NCI-H69 (cell line): ENCODE measurements at regions not wholly inside any gene's neighbourhood (a gene's known extent, or its start where the extent isn't known, plus 50 kb on each side); places are given as distances from the start of the nearest gene placed in this dataset.

Experiments used
- DNase-seq: peaks from one replicate; lab custom pipeline; 2025; lab: John Stamatoyannopoulos, UW

- peak; percentile 45 for DNase-seq
These were observed 675.1 kb upstream of the BRINP3 start for GRCh38 chr1:191152776-191153175.

DNA sequence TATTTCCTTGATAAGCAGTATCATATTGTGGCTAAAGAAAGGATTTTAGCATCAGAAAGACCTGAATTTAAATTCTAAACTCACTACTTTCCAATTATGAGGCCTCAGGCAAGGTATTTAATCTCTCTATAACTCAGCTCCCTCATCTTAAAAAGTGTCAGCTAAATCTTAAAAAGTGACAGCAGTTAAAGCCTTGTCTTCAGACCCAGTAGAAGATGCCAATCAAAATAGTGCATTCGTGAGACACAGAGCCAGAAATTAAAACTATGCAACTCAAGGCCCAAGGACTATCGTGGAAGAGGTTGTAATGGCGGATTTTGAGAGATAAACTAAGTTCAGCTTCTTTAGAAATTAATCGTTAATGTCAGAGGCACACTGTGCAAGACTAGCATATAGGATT is 677.5 kb upstream of the BRINP3 start:
- DNase-seq, result no peak

DNA sequence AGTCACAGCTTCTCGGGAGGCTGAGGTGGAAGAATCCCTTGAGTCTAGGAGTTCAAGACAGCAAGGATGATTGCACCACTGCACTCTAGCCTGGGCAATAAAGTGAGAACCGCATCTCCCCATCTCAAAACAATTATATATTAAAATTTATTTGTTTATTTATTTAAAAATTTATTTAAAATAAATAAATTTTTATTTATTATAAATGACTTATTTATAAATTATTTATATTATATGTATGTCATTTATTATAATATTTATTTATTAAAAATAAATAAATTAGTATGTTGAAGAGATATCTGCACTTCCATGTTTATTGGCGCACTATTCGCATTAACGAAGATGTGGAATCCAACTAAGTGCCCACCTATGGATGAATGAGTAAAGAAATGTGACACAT is 683.2 kb upstream of the BRINP3 start:
- DNase-seq, result no peak

GRCh38 chr1:191162762-191163161 is 685.1 kb upstream of the BRINP3 start:
- no peak for DNase-seq

DNA sequence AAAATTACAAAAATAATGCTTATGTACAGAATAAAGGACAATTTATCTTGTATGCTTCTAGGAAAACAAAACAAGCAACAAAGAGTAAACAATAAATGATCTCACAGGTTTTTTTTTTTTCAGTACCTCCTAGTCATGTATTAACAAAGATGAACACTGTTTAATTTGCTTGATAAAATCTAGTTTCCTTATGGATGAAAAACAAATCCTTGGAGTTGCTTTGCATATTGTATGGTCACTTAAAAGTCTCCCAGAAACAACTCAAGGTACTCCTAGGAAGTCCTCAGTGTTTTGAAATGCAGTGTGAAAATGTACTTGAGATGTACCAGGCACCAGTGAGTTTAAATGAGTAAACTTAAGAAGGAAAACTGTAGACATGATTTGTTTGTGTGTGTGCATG is 686.0 kb upstream of the BRINP3 start:
- DNase-seq, result no peak

GRCh38 chr1:191174298-191174697 is 696.6 kb upstream of the BRINP3 start:
- DNase-seq, result peak; percentile 17

DNA sequence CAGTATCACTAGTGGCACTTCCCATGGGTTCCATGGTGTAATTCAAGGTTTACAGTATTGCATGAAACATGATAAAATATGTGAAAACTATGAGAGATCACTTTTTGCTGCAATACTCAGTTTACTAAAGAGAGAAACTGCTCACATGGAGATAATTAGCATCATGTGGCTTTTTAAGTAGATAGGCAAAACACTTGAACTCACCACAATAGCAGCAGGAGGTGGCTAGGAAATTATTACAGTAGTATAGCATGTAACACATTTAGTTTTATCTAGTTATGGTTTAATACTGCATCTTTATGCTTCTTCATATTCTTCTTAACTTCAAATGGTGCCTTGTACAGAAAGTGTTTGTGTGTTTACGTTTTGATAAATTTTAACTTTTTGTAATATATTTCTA is 698.5 kb upstream of the BRINP3 start:
- no peak for DNase-seq

- DNase-seq, result peak; percentile 32
These were observed 729.0 kb upstream of the BRINP3 start for GRCh38 chr1:191206513-191207207.

DNA sequence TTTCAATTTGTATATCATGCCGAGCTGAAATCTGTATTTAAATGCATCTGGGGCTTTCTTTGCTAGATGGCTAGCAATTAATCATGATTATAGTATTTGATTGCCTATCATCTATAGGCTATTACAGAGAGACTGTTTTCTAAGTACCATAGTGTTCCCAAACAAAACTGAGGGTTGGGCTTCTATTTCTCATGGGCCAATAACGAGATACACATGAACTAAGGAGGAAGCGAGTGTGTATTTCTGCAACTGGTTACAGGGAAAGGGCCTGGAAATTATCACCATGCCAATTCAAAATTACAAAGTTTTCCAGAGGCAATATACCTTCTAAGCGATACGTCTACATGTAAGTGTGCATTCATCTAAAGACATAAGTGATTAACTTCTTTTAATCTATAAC is 744.5 kb upstream of the BRINP3 start:
- DNase-seq, result peak; percentile 42

GRCh38 chr1:191240925-191241324 is 763.3 kb upstream of the BRINP3 start:
- no peak for DNase-seq

DNA sequence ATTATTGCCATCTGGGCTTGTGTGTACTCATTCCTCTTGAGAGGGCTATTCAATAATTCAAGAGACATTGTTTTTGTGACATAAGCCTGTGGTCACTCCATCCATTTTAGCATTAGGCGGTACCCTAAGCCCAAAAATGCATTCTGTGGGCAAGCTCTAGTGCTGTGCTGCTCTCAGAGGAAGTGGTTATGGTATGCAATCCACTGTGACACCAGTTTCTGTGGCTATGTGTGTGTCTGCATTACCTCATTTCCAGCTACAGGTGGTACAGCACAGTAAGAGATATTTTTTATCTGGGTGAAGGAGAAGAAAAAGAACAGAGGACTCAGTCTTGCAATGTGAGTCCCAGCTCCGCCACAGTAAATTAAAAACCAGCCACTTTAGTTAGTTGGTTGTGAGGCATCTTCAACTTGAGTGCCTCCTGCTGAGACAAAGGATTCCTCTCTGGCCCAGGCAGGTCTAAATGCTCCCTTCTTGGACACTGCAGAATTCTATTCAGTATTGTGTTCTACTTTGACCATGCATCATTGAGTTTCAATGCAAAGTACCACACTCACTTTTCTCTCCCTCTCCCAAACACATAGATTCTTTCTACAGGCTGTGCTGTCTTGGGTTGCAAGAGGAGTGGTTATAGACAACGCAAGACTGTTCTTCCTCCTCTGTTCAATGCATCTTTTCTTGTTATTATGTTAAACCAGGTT is 777.8 kb upstream of the BRINP3 start:
- no peak for DNase-seq

DNA sequence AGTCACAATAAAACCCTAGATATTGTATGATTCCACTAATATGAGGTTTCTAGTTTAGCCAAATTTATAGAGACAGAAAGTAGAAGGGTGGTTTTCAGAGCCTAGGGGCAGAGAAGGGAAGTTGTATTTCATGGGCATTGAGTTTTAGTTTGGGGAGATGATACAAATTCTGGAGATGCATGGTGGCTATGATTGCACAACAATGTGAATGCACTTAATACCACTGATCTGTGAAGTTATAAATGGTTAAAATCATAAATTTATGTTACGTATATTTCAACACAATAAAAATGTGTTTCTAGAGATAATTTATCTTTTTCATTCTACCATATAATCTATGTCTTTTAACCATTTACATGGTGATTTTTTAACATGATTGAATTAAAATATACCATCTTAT is 779.3 kb upstream of the BRINP3 start:
- no peak for DNase-seq

DNA sequence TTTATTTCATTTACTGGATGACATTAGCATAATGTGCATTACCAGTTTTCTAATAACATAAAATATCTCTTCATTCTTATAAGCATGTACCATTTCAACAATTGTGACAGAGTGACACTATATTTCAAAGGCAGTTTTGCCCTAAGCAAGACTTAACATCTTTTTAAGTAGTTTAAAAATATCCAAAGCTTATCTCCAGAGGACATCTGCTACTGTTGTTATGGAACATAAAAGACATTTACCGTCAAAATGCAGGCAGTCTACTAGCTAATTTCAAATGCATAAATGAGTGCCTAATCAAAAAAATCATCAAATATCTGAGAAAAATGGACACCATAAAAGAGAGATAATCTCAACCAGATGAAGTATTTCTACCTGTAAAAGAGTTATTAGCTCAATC is 782.4 kb upstream of the BRINP3 start:
- DNase-seq, result no peak

GRCh38 chr1:191261111-191261510 is 783.4 kb upstream of the BRINP3 start:
- no peak for DNase-seq

DNA sequence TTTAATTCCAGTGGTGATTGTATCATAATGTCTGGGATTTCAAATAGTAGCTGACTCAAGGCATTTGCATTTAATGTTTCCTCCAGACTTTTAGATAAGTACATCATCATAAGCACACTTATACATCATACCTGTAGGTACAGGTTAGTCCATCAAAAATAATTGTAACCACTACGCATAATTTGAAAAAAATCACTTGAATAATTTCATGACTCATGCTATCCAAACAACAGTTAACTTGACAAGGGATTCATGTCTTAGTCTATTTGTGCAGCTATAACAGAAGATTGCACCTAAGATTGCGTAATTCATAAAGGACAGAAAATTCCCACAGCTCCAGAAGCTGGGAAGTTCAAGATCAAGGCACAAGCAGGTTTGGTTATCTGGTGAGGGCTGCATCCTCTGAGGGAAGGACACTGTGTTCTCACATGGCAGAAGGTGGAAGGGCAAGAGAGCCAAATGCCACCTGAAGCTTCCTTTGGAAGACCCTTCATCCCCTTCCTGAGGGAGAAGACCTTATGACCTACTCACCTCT is 801.7 kb upstream of the BRINP3 start:
- DNase-seq, result no peak

GRCh38 chr1:191284175-191284574 is 806.5 kb upstream of the BRINP3 start:
- DNase-seq, result no peak

- DNase-seq, result peak; percentile 14
These were observed 812.8 kb upstream of the BRINP3 start for GRCh38 chr1:191290441-191290840.

GRCh38 chr1:191305370-191305769 is 827.7 kb upstream of the BRINP3 start:
- DNase-seq, result no peak

DNA sequence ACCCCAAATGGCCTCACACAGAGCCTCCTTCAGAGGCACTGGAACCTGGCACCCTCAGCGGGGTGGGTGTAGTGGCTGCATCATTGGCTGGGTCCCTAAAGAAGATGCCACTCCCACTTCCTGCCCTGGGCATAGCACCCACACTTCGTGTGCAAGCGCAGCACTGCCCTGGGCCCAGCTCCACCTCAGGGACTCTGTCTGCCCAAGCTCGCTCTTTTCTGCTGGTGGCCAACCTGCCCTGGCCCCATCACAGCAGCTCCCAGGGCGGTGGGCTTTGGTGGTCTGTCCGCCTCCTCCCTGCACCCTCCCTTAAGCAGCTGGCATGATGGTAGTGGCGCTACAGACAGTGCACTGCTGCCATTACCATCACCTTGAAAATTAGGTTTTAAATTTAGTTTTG is 829.3 kb upstream of the BRINP3 start:
- DNase-seq, result no peak

GRCh38 chr1:191320062-191320461 is 838.2 kb upstream of the RGS18 start:
- DNase-seq, result peak; percentile 58

GRCh38 chr1:191327868-191328267 is 830.4 kb upstream of the RGS18 start:
- no peak for DNase-seq

- DNase-seq, result no peak
These were observed 814.4 kb upstream of the RGS18 start for GRCh38 chr1:191343816-191344215.

DNA sequence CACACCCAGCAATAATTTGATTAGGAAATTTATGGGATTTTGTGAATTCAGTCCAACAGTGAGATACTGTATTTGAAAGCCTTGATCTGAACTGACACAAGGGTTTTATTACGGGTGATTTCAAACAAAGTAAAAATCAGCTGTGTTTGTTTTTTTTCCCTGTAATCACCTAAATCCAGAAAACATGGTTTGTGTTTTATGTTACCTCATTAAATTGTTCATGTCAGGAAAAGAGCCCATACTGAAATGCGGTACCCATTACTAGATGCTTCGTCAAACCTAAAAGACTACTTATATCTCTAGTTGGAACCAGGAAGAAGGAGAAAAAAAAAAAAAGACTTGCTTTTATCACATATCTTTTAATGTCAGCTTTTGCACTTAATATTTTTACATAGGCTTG is 811.9 kb upstream of the RGS18 start:
- DNase-seq, result no peak

- DNase-seq, result peak; percentile 6
These were observed 809.9 kb upstream of the RGS18 start for GRCh38 chr1:191348328-191348727.
